PC-3 (cell line): ENCODE measurements at regions not wholly inside any gene's neighbourhood (a gene's known extent, or its start where the extent isn't known, plus 50 kb on each side); places are given as distances from the start of the nearest gene placed in this dataset.

ENCODE experiments used
- ATAC-seq: fragments of 200-7000 bp; cut with Tn5 transposase; 2 replicates; pipeline ENCODE4 v1.9.1; 2020; ENCODE audit warnings: mild to moderate bottlenecking, moderate library complexity
- BruUV-seq: library from RNA; stranded (reverse); fragments of 400-500 nt; replicated peaks from 2 replicates; lab custom pipeline; 2021; lab: Mats Ljungman, UMichigan
- CTCF ChIA-PET: fragments of 300-600 bp; sonication (Branson Sonifier 250); formaldehyde crosslinking; loops from one replicate; lab custom pipeline; 2022; ENCODE audit warnings: antibody characterized with exemption; lab: Charles Lee
- POLR2A ChIA-PET: fragments of 300-600 bp; sonication (Branson Sonifier 250); formaldehyde crosslinking; loops from one replicate; lab custom pipeline; 2022; ENCODE audit warnings: antibody characterized with exemption; ENCODE audit not compliant: unreplicated experiment; lab: Charles Lee
- DNase-seq: peaks from one replicate; pipeline ENCODE4 v3.0.0-alpha.2; 2015
- H2AFZ ChIP-seq: fragments of 300-600 bp; sonication (generic); 2 replicates; pipeline ENCODE4 v1.6.0; 2016; ENCODE audit warnings: antibody characterized with exemption, low read length
- H3F3A ChIP-seq: fragments of 300-600 bp; sonication (generic); one replicate; pipeline ENCODE4 v1.6.0; 2017; ENCODE audit warnings: antibody characterized with exemption, low read length, control low read depth, mild to moderate bottlenecking; ENCODE audit not compliant: unreplicated experiment
- H3K27ac ChIP-seq: fragments of 300-600 bp; sonication (generic); 2 replicates; pipeline ENCODE4 v1.5.1; 2016; ENCODE audit warnings: mild to moderate bottlenecking, low read length
- H3K27me3 ChIP-seq: fragments of 300-600 bp; sonication (generic); 2 replicates; pipeline ENCODE4 v1.6.1; 2016; ENCODE audit warnings: low read length, mixed read lengths
- H3K36me3 ChIP-seq: fragments of 300-600 bp; sonication (generic); 2 replicates; pipeline ENCODE4 v1.6.1; 2016; ENCODE audit warnings: low read depth, mixed run types, low read length, mixed read lengths
- H3K4me1 ChIP-seq: fragments of 300-600 bp; sonication (generic); 2 replicates; pipeline ENCODE4 v1.5.1; 2016; ENCODE audit warnings: low read length; ENCODE audit not compliant: insufficient read depth
- H3K4me2 ChIP-seq: fragments of 300-600 bp; sonication (generic); 2 replicates; pipeline ENCODE4 v1.6.0; 2016; ENCODE audit warnings: low read length
- H3K4me3 ChIP-seq: fragments of 300-600 bp; sonication (generic); 2 replicates; pipeline ENCODE4 v1.5.1; 2016; ENCODE audit warnings: mild to moderate bottlenecking, low read length, mixed read lengths
- H3K79me2 ChIP-seq: fragments of 300-600 bp; sonication (generic); 2 replicates; pipeline ENCODE4 v1.6.1; 2017; ENCODE audit warnings: low read length, mixed read lengths
- H3K9ac ChIP-seq: fragments of 300-600 bp; sonication (generic); 2 replicates; pipeline ENCODE4 v1.6.0; 2016; ENCODE audit warnings: mild to moderate bottlenecking, low read length
- H3K9me2 ChIP-seq: fragments of 300-600 bp; sonication (generic); replicated peaks from 2 replicates; pipeline ENCODE4 v1.6.1; 2016; ENCODE audit warnings: mixed run types, low read length, mixed read lengths
- H3K9me3 ChIP-seq: fragments of 300-600 bp; sonication (generic); 2 replicates; pipeline ENCODE4 v1.6.1; 2016; ENCODE audit warnings: low read length, mixed read lengths
- H4K20me1 ChIP-seq: fragments of 300-600 bp; sonication (generic); 2 replicates; pipeline ENCODE4 v1.6.1; 2016; ENCODE audit warnings: low read length, mixed read lengths
- CTCF ChIP-seq: fragments of 300-600 bp; sonication (generic); conservative IDR thresholded peaks from 2 replicates; pipeline ENCODE4 v1.5.1; 2017; ENCODE audit warnings: antibody characterized with exemption, low read depth, mild to moderate bottlenecking, low read length
- EZH2 ChIP-seq: fragments of 300-600 bp; sonication (generic); IDR thresholded peaks from one replicate; pipeline ENCODE4 v1.6.1; 2017; ENCODE audit warnings: antibody characterized with exemption, mild to moderate bottlenecking, low read length; ENCODE audit not compliant: unreplicated experiment
- EZH2phosphoT487 ChIP-seq: fragments of 300-600 bp; sonication (generic); IDR thresholded peaks from 2 replicates; pipeline ENCODE4 v1.6.1; 2018; ENCODE audit warnings: mild to moderate bottlenecking, antibody characterized with exemption, low read length, borderline replicate concordance
- intact Hi-C: fragments of 100-400 bp; cut with micrococcal nuclease; formaldehyde crosslinking; loops from 2 replicates; pipeline ENCODE4 v1.9.0; 2023

- no peak for ATAC-seq
These were observed 90.5 kb downstream of the MRPL46 start for GRCh38 chr15:88376574-88377174.

GRCh38 chr15:88375234-88375927 lies 91.8 kb downstream of the MRPL46 start:
- DNase-seq = no peak
- ATAC-seq = no peak
- no peak overlapping the region for H2AFZ ChIP-seq
- intact Hi-C loops = no loop called here
- H3K4me1 ChIP-seq = no peaks in the 10 kb centered on the region
- no peaks in the 10 kb centered on the region for H3K79me2 ChIP-seq
- ChIA-PET POLR2A (no interaction called here), CTCF (no interaction called here)
- no TSS peak for BruUV-seq
- H3K9me2 ChIP-seq = no peaks in the 10 kb centered on the region
- no peaks in the 10 kb centered on the region for H3K9me3 ChIP-seq
- peaks cover 38% of the 10 kb centered on the region for H3K27me3 ChIP-seq
- H3K36me3 ChIP-seq = no peaks in the 10 kb centered on the region
- no peak overlapping the region for H3K4me2 ChIP-seq
- H3K9ac ChIP-seq = no peak overlapping the region
- H3K4me3 ChIP-seq = no peak overlapping the region
- H3K27ac ChIP-seq = no peak overlapping the region
- TF ChIP-seq EZH2phosphoT487 = no peak
- no peak for TF ChIP-seq CTCF
- TF ChIP-seq EZH2 = no peak
- no peaks in the 10 kb centered on the region for H3F3A ChIP-seq
- H4K20me1 ChIP-seq = no peaks in the 10 kb centered on the region

More at GRCh38 chr15:88376574-88377174, 90.5 kb downstream of the MRPL46 start:
- BruUV-seq = no TSS peak
- TF ChIP-seq CTCF = no peak
- no peak for TF ChIP-seq EZH2phosphoT487
- TF ChIP-seq EZH2 = no peak
- intact Hi-C loops = no loop called here
- Histone ChIP-seq H3K9me2 (no peaks in the 10 kb centered on the region), H3K9me3 (no peaks in the 10 kb centered on the region), H3K27ac (no peak overlapping the region), H2AFZ (no peak overlapping the region), H3K4me2 (no peak overlapping the region), H3K27me3 (peaks cover 34% of the 10 kb centered on the region), H3K4me1 (no peaks in the 10 kb centered on the region), H3K36me3 (no peaks in the 10 kb centered on the region), H3K4me3 (no peak overlapping the region), H3F3A (no peaks in the 10 kb centered on the region), H3K79me2 (no peaks in the 10 kb centered on the region), H3K9ac (no peak overlapping the region), H4K20me1 (no peaks in the 10 kb centered on the region)
- ChIA-PET CTCF (no interaction called here), POLR2A (no interaction called here)
- no peak for DNase-seq

- BruUV-seq = no TSS peak
These were observed 102.1 kb downstream of the MRPL46 start for GRCh38 chr15:88365124-88365523.

More at GRCh38 chr15:88365124-88365523, 102.1 kb downstream of the MRPL46 start:
- no peaks in the 10 kb centered on the region for H3K36me3 ChIP-seq
- ChIA-PET CTCF (no interaction called here), POLR2A (no interaction called here)
- H3F3A ChIP-seq = no peaks in the 10 kb centered on the region
- DNase-seq (no peak), ATAC-seq (no peak)
- peaks cover 7% of the 10 kb centered on the region for H3K27me3 ChIP-seq
- no peak overlapping the region for H2AFZ ChIP-seq
- H3K27ac ChIP-seq = no peak overlapping the region
- H3K4me3 ChIP-seq = no peak overlapping the region
- no peaks in the 10 kb centered on the region for H3K9me2 ChIP-seq
- H3K9ac ChIP-seq = no peak overlapping the region
- H4K20me1 ChIP-seq = no peaks in the 10 kb centered on the region
- no peaks in the 10 kb centered on the region for H3K9me3 ChIP-seq
- no peaks in the 10 kb centered on the region for H3K4me1 ChIP-seq
- no peak overlapping the region for H3K4me2 ChIP-seq
- no peaks in the 10 kb centered on the region for H3K79me2 ChIP-seq
- TF ChIP-seq CTCF = no peak
- TF ChIP-seq EZH2 = no peak
- TF ChIP-seq EZH2phosphoT487 = no peak
- intact Hi-C loops = no loop called here
